ENCODE measurements at regions not wholly inside any gene's neighbourhood (a gene's known extent, or its start where the extent isn't known, plus 50 kb on each side); places are given as distances from the start of the nearest gene placed in this dataset.

DNA sequence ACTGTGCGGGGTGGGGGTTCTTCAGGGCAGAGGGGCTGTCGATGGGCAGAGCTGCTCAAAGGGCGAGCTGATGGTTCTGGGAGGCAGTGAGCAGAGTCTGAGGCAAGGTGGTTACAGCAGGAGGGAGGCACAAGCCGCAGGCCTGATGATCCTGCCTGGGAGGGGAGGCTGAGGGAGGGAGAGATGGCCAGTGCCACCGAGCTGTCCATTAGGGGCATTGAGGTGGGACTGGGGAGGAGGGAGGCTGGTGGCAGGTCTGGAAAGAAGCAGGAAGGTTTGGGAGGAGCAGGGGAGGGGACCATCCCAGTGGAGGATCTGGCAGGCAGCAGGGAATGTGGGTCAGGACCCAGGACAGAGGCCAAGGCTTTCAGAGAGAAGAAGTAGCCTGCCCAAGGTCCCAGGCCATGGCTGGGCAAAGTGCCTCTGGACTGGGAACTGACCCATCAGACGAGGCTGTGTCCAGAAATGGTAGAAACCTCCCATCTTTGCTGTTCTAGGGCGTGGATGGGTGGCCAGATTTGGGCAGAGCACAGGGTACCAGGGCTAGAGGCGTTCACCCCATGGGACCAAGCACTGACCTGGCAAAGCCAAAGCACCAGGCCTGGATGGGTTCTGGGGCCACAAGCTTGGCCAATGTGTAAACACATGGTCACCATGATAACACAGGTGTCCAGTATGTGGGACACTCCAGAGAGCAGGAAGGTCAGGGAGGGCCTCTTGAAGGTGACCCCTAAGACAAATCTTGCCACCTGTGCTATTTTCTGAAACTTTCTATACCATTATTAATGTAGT is 55.5 kb downstream of the INHBB start:
- DNase-seq (ENCODE audit: low read depth in 2 of 2), result no peak

DNA sequence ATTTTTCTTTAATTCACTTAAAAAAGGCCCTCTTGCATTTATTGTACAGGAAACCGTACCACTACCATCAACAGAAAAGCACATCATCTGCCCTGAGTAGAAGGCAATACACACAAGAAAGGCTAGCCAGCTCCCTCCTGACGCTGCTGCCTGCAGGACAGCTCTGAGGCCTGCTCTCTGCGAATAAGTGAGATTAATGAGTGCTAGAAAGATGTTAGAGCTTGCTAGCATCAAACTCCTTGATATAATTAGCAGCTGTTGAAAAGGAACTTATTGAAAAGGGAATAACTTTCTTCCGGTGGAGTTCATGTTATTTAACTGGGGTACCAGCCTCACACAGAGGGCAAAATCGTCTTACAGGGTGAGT is 56.1 kb downstream of the INHBB start:
- no peak for DNase-seq (ENCODE audit: low read depth in 2 of 2)

DNA sequence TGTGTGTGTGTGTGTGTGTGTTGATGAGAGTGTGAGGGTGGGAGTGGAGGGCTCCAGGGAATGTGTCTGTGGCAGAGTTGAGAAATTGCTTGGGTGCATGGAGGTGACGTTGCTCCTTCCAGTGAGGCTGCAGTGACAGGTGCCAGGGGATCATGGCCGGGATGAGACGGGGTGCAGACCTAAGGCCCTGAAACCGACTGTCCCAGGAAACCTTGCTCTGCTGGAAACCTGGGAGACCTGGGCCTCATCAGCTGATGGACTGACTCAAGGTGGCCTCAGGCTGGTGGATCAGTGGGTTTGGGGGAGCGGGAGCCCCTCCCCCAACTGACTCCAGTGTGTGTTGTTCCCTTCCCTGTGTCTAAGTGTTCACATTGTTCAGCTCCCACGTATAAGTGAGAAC is 56.6 kb downstream of the INHBB start:
- no peak for DNase-seq (ENCODE audit: low read depth in 2 of 2)

DNA sequence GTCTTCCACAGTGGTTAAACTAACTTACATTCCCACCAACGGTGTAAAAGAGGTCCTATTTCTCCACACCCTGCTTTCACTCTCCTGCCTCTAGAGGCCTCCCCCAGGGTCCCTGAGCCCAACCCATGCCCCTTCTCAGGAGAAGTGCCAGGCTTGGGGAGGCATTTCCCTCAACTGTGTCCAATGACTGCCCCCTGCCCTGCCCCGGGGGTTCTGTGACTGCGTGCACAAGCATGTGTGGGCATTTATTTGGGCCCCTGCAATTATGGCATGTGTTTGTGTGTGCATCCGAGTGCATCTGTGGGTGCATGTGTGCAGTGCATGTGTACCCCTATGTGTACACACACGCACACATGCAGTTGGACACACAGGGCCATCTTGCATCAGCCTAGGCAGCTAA is 57.3 kb downstream of the INHBB start:
- no peak for DNase-seq (ENCODE audit: low read depth in 2 of 2)

DNA sequence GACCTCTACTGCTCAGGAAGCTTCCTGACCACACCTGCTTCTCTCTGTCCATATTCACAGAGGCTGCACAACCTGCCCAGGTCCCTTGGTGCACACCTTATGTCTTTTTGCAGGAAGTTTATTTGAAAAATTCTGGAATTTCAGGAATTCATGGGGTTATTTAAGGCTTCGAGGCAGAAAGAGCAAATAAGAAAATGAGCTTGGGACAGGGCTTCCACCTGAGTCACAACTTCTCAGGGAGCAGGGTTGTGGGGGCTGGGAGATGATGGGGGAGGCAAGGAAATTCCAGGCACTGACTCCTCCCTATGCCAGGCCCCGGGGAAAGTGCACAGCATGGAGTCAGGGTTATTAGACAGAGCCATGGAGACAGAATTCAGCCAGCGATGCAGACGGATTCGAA is 57.7 kb downstream of the INHBB start:
- DNase-seq (ENCODE audit: low read depth in 2 of 2), result no peak

DNA sequence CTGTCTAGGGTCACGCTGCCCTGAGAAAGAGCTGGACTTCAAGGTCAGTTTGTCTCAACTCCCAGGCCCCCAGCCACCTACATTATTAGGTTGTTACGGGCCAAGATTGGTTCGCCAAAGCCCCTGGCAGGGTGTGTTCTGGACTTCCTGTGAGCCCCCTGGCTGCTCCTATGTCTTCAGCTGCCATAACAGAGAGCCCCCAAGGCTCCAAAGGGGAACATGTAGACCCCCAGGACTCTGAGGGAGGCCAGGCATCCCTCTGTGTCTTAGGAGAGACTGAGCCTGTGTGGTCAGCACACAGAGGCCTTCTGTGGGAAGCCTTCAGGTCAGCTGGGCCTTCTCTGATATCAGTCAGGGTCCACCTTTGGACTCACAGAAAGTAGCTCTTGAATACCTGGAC is 58.3 kb downstream of the INHBB start:
- DNase-seq (ENCODE audit: low read depth in 2 of 2), result no peak

DNA sequence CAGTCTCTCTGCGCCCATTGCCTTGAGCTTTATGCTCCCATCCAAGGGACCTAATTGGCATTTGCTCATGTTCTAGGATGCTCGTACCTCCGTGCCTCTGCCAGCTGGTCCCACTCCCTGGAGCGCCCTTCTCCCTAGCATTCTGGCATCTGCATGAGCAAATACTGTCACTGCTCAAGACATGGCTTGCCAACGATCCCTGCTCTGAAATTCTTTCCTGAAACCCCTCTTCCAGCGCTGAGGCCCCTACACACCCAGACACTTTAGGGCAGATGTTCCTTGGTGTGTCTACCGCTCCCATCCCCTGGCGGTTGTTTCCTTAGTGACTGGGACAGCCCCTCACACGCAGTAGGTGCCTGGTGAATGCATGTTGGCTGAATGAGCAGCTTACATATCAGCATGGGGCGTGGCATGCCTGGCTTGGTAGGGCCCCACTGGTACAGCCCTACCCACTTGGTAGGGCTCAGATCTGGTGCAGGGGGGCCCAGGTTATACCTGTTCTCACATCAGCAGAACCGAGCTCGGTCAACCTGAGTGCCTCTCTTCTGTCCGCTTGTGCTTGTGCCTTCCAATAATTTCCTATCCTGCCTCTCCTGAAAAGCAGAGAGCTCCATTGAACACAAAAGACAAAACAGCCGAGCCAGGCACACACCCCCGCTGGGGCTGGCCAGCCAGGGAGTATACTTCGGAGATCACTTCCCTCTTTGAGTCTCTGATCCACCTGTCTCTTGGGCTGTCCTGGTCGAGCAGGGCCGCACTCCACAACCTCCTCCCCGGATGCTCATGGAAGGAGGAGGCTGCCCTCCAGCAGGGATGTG is 59.2 kb downstream of the INHBB start:
- DNase-seq (ENCODE audit: low read depth in 2 of 2), result no peak

DNA sequence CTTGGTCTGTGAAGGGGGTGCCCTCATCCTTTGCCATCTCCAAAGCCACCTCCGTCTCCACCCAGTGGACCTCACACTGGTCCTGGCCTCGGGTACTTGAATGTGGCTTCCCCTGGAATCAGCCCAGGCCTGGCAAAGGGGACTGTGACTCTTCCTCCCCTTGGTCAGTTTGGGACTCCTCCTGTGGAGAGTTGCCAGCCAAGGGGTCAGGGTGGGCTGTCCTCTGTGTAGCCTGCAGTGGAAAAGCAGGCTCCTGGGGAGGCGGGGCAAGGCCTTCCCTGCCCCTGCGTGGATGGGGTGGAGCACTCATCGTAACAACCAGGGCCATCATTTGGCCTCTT is 59.8 kb downstream of the INHBB start:
- no peak for DNase-seq (ENCODE audit: low read depth in 2 of 2)

DNA sequence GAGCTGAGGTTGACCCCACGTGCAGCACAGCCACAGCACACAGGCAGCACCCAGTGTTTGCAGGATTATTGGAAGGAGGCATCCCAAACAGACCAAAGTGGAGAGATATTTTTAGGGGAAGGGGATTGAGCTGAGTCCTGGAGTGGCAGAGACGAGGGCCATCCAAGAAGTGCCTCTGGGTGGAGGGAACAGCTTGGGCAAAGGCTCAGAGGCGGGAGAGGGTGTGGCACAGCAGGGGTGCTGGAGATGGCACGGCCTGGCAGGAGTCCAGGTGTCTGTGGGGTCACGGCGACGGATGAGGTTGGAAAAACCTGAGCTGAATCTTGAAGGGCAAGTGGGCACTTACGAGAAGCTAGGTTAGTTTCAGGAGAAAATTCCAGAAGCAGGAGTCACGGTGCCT is 60.6 kb downstream of the INHBB start:
- no peak for DNase-seq (ENCODE audit: low read depth in 2 of 2)

DNA sequence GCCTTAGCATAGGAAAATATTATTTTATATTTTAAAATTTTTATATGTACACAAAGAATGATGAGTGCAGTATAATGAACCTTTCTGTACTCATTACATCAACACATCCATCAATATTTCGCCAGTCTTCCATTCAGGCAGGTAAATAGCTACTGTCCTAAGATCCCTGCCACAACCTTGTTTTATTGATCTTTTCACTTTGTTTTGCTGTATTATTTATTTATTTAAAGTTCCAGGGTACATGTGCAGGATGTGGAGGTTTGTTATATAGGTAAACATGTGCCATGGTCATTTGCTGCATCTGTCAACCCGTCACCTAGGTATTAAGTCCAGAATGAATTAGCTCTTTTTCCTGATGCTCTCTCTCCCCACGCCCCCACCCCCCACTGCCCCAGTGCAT is 64.6 kb downstream of the INHBB start:
- DNase-seq (ENCODE audit: low read depth in 2 of 2), result no peak

DNA sequence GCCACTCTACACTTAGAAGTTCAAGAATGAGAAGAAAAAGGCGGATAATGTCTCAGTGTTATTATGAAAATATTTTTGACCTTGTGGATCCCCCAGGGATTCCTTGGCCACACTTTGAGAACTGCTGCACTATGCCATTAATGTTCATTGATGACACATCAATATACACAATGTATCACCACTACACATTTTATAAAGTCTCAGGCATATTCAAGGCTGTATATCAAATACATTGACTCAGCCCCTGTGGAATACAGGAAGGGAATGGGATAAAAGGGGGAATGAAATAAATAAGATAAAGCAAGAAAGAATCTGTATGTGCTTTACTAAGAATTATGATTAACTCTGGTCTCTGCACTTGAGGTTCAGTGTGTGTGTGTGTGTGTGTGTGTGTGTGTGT is 69.1 kb downstream of the INHBB start:
- no peak for DNase-seq (ENCODE audit: low read depth in 2 of 2)

DNA sequence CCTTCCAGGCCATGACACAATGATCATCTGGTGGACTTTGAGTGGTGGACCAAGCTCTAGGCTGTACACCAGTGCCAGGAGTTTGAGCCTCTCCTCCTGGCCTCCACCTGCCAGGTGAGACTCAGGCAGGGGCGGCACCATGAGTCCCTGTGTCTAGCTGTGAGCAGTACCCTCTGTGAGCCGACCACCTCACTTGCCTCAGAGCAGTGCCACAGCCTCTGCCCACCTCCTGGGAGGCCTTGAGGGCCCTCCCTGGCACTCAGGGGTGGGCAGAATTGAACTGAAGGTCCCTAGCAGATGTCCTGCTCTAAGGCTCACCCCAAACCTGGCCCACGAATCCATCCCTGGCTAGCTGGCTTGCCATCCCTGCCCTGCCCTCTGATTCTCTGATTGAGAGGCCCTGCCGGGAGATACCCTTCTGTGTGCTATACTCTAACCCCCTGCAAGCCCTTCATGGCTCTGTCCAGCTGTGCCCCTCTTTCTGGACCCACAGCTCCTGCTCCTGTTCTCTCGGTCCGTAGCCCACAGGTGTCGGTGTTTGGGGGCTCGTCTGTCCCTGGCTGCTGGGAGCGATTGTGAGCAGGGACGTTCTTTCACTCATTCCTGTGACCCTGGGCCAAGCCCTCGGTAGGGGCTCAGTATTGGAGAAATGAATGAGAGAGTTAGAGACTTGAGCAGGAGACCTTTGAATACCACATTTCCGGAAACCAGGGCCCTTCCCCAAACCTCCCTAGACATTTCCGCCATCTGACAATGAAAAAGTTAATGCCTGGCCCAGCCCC is 70.0 kb downstream of the INHBB start:
- DNase-seq (ENCODE audit: low read depth in 2 of 2), result no peak

DNA sequence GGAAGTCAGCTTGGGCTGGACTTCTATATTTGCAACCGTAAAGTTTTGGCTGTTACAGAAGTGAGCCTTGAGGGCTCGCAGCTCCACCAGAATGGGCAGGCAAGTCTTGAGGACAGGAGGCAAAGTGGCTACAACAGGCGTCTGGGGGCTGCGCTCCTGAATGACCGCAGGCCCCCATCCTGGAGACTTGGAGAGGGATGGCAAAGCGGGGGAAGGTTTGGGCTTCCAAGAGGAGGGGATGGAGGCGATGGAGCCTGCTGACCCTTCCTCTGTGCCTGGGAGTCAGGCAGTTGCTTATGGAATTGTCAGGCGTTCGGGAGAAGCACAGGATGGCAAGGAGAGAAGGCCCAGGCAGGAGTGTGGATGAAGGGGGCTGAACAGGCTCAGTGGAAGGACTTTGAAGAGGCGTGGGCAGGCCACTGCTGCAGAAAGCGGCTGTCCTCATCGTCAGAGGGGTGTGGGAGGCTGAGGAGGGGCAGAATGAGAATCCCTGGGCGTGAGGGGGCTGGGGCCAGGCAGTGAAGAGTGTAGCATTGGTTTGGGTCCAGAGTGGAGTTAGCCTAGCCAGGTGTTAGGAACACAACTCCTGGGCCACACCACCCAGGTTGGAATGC is 72.3 kb downstream of the INHBB start:
- DNase-seq (ENCODE audit: low read depth in 2 of 2), result no peak

DNA sequence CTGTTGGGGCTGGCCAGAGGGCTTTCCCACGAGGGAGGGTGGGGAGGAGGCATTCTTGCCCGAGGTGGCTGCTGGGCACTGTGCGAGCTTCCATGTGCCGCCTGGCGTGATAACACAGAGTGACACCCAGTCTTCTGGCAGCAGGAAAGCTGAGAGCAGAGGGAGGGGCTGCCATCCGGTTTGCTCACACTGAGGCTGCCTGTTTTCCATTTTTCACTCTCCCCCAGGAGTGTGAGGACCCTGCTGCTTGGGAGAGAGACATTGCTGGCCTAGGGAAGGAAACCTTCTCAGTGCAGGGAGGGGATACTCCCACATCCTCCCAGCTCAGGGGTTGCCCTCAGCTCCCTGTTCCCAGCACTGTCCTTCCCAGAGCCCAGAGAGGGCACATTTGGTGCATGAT is 73.1 kb downstream of the INHBB start:
- DNase-seq (ENCODE audit: low read depth in 2 of 2), result no peak

DNA sequence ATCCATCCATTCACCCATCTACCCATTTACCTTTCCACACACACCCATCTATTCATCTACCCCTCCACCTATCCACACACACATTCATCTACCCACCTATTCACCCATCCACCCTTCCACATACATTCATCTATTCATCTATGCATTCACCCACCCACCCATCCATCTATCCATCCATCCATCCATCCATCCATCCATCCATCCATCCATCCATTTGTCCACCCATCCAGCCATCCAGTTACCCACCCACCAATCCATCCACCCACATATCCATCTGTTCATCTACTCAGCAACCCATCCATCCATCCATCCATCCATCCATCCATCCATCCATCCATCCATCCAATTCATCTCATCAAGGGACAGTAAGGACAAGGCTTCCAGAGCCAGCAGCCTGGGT is 74.0 kb downstream of the INHBB start:
- no peak for DNase-seq (ENCODE audit: low read depth in 2 of 2)

DNA sequence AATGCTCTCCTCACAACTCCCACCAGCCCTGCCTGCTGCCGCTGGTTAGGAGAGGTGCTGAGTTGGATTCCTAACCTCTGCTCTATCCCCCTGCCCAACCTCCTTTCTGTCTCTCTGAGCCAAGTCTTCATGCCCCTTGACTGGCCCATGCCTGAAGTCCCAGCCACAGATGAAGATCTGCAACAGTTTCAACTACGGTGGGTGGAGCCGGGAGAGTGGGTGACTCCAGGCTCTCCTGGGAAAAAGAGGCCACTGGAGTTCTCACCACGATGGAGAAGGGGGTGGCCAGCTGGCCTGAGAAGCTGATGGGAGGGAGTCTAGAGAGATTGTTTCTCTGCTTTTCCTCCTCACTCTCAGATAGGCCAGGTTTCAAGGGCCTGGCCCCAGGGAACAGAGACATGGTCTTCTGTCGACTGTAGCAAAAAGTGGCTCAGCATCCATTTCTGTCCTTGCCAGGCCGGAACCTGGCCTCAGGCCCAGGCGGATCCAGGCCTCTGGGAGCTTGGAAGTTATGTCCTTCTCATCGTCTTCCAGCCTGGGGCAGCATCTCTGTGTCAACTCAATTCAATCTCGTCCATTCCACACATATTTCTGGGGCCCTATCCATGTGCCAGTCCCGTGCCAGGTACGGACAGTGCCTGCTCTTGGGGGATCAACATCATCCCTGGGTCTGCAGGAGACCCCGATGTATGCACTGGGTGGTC is 75.3 kb downstream of the INHBB start:
- DNase-seq (ENCODE audit: low read depth in 2 of 2), result no peak

DNA sequence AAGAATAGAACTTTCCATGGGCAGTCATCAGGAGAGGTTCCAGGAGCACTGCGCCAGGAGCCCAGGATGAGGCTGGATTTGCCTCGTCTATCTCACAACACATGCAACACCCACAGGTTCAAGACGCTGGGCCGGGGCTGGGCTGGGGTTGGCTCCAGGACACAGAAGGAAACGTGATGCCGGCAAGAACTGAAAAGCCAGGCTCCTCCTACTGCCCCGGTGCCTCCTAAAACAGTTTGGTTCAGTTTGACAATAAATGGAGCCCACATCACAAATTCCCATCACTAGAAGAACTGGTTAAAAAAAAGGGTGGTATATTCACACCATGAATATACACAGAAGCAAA is 75.9 kb downstream of the INHBB start:
- DNase-seq (ENCODE audit: low read depth in 2 of 2), result no peak

DNA sequence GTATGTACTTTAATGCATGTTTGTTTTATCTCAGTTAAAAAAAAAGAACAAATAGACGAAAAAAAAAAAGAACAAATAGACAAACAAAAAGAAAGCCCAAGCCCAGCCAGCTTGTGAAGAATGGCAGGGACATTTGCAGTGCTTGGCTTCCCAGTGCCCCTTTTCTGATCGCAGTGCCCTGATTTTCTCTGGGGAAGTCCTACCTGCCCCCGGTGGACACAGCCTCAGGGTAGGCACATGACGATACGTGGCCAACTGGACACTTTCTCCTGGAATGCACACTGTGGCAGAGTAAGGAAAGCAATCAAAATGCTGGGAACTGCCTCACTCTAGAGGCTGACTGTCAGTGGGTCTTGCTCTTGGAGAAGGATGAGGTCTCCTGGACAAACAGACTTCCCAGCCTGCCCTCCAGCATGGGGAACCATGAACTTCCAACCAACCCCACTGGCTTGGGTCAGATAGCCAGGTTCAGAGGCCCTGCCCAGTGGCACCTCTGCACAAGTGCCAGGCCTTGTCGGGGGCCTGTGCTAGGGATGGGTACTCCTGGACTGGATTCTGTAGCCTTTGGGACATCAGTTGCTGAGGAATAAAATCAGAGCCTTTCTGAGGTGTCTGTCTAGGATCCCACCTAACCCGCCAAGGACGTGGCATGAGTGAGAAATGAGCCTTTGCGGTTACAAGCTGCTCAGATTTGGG is 76.7 kb downstream of the INHBB start:
- no peak for DNase-seq (ENCODE audit: low read depth in 2 of 2)

DNA sequence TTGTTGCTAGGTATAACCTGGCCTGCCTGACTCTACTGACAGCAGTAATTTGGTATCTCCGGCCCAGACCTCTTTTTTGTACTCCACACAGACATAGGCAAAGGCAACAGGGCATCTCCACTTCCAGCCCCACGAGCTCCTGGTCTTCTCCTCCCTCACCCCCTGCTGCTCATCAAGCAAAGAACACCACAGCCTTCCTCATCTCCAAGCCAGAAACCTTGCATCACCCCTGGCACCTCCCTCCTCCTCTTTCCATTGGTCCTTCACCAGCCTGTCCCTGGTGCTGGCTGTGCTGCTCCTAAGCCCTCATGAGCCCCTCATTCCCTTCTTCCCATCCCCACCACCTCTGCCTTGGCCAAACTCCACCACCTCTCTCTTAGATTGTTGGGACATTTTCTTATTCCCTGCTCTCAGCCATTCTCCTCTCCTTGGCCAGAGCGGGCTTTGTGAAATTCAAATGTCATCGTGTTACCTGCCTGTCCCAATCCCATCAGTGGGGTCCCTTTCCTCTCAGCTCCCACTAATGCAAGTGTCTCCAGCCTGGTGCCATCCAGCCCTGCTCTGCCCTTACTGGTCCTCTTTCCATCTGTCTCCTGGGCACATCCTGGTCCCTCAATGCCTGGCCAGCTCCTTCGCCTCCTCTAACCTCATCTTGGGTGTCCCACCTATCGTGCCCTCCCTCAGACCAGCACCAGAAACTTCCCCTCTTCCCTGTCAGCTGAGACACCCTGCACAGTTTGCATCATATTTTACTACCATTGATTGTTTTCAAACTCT is 77.4 kb downstream of the INHBB start:
- DNase-seq (ENCODE audit: low read depth in 2 of 2), result no peak

DNA sequence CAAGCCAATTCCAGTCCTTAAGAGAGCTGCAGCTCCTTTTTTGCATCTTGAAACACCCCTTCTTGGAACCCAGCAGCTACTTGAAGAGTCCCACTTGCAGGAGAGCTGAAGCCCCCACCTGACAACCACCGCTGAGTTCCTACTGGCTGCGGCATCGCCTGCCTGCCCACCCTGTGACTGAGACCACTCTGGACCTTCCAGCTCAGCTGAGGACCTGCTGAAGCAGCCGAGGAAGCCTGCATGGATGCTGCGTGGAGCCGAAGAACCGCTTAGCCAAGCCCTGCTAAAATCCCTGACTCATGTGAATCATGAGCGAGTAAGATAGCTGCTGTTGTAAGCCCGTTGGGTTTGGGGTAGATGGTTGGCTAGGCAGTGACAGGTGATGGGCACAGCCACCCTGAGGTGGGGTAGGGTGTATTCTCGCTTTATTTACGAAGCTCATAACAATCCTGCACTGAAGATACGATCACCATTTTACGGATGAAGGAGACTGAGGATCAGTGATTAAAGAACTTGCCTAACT is 78.4 kb downstream of the INHBB start:
- no peak for DNase-seq (ENCODE audit: low read depth in 2 of 2)
